Skeletal muscle tissue (tissue), 3 donors: ENCODE measurements at regions not wholly inside any gene's neighbourhood (a gene's known extent, or its start where the extent isn't known, plus 50 kb on each side); places are given as distances from the start of the nearest gene placed in this dataset.
"Not testable (repeated sequence)": the region's sequence is repeated elsewhere in the genome, so short reads cannot be mapped to it uniquely, and the experiment has no call there.

Experiments used
- H3K27ac ChIP-seq: one replicate; pipeline ENCODE4 v1.7.0; 2013; ENCODE audit warnings: mild to moderate bottlenecking, low read depth, low read length, inconsistent platforms
- H3K27me3 ChIP-seq, 3 donors: one replicate each; pipeline ENCODE4 v1.7.0; 2013; ENCODE audit warnings: low read length in 3 of 3; ENCODE audit not compliant: control insufficient read depth in 3 of 3, insufficient read depth in 3 of 3
- H3K36me3 ChIP-seq, 3 donors: one replicate each; pipeline ENCODE4 v1.7.0; 2013; ENCODE audit warnings: low read length in 3 of 3; ENCODE audit not compliant: control insufficient read depth in 3 of 3, insufficient read depth in 3 of 3
- H3K4me1 ChIP-seq, 3 donors: one replicate each; pipeline ENCODE4 v1.7.0; 2013; ENCODE audit warnings: low read length in 3 of 3, mild to moderate bottlenecking in 3 of 3; ENCODE audit not compliant: control insufficient read depth in 3 of 3, insufficient read depth in 3 of 3
- H3K4me3 ChIP-seq, 3 donors: one replicate each; pipeline ENCODE4 v1.7.0; 2013; ENCODE audit warnings: low read length in 3 of 3
- H3K9ac ChIP-seq, 3 donors: one replicate each; pipeline ENCODE4 v1.7.0; 2013; ENCODE audit warnings: low read length in 3 of 3, mild to moderate bottlenecking in 3 of 3, moderate library complexity in 2 of 3, low read depth in 1 of 3
- H3K9me3 ChIP-seq, 3 donors: one replicate each; pipeline ENCODE4 v1.7.0; 2013; ENCODE audit warnings: low read length in 3 of 3; ENCODE audit not compliant: control insufficient read depth in 3 of 3
- donor health status: Osteomylitis.

DNA sequence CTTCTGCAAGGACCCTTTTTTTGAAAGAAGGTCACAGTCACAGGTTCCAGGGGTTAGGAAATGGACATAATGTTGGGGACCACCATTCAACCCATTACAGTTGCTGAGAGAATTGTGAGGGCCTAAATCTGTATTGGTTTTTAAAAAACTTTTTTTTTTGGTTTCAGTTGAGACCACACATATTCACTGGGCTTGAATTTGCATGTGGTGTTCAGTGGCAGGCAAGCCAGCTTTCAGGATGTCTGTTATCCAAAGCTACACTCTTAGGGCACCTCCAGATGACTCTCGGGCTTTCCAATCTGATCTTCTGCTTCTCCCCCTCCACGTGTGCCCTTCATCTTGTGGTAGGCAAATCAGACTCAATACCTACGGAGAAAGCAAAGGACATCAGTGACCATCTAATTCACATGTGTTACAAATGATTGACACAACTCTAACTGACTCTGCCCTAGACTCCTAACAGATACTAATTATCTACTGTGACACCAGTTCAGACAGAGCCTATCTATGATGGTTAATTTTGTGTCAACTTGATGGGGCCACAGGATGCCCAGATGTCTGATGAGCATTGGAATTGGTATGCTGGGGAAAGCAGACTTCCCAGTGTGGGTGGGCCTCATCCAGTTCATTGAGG is 93.3 kb upstream of the ELMO1 start:
- no peaks in the 10 kb centered on the region for H3K27me3 ChIP-seq
- H3K9me3 ChIP-seq = no peaks in the 10 kb centered on the region
- no peak overlapping the region for H3K9ac ChIP-seq
- no peak overlapping the region for H3K27ac ChIP-seq
- H3K36me3 ChIP-seq = no peaks in the 10 kb centered on the region
- no peak overlapping the region for H3K4me3 ChIP-seq
- no peaks in the 10 kb centered on the region for H3K4me1 ChIP-seq

DNA sequence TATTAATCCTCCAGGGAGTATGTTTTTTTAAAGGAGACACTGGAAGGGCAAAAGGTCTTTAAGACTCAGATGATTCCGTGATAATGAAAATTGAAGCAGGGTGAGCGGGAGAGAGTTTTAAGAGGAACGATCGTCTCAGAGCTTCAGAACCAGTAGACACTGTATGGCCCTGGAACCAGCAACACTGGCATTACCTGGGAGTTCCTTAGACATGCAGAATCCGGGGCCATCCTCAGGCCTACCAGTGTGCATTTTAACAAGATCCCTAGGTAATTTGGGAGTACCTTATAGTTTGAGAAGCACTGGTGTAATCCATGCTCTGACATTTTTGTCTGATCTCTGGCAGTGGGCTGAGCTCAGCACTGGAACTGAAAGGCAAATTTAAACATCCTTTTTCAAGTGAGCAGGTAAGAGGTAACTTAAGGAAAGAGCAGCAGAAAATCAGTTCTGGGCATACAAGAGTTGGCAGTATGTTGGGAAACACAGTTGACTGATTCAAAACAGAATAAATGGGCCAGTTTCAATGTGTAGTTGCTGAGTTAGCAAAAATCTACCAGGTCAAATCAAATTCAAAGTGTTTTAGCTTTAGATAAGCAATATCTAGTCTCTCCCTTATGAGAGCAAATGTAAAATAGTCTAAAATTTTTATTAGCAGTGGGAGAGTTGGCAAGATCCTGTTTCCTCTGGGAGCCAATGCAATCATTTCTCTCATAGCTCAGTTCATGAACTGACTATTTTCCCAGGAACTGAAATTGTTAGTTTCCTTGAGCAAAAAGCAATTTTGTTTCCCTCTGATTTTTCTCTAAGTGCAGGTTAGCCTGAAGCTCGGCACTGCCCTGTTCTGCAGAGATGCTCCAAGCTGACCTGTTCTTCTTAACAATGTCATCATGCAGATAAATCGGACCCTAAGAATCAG is 97.2 kb upstream of the ELMO1 start:
- no peak overlapping the region for H3K27ac ChIP-seq

DNA sequence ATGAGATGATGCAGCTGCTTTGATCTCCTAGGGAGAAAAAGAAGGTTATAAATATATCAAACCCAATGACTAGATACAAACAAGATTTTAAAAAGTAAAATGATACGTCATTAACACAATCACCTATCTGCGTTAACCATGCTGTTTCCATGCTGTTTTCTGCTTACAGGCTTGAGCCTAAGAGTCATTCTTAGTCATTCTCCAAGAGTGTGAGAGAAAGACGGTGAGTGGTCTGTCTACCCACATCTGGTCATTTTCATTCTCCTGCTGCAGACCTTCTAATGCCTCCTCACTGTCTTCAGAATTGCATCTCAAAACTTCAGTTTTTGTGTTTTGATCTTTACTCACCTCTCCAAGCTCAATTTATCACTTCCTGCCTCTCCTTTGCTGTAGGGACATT is 98.0 kb upstream of the ELMO1 start:
- Histone ChIP-seq H3K4me3 (no peak overlapping the region), H3K9me3 (no peaks in the 10 kb centered on the region), H3K36me3 (no peaks in the 10 kb centered on the region), H3K27me3 (no peaks in the 10 kb centered on the region), H3K4me1 (no peaks in the 10 kb centered on the region), H3K9ac (no peak overlapping the region), H3K27ac (no peak overlapping the region)

More for the DNA sequence above, 97.2 kb upstream of the ELMO1 start:
- Histone ChIP-seq H3K4me3 (no peak overlapping the region), H3K27me3 (no peaks in the 10 kb centered on the region), H3K36me3 (no peaks in the 10 kb centered on the region), H3K9ac (no peak overlapping the region), H3K9me3 (no peaks in the 10 kb centered on the region), H3K4me1 (no peaks in the 10 kb centered on the region)

DNA sequence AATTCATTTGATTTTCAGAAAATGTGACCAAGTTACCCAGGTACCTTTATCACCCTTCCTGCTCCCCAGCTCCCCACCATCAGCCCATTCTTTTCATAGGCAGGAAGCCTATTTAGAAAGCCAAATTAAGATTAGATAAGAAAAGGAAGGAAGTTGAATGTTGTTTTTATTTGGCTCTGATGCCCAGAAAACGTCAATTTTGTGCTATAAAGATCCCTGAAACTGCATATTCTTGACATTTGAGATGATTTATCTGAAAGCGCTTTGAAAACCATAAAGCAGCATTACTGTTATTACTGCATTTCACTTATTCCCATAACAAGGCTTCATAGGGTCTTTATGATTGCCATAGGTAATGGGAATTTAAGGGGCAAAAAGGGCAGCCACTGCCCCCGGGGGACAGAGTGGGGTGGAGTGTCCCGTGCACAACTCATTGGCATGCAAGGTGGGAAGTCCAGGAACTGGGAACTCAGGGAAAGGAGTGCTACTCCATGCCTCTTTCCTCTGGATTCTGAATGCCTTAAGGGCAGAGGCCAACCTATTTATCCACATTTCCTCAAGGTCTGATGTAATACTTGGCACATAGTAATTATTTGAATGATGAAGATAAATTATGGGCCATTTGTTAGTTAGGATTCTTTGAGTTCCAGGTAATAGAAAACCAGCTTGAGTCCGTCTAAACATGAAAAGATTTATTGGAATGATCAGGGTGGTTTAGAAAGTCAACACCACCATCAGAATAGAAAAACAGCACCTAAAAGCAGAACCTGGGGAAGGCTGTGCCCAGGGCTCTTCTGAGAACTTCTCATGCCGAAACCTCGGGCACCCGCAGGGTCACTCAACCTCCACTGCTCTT is 100.6 kb upstream of the ELMO1 start:
- H3K4me1 ChIP-seq = no peaks in the 10 kb centered on the region
- H3K27ac ChIP-seq = no peak overlapping the region
- H3K4me3 ChIP-seq = no peak overlapping the region
- H3K9me3 ChIP-seq = no peaks in the 10 kb centered on the region
- no peaks in the 10 kb centered on the region for H3K36me3 ChIP-seq
- H3K9ac ChIP-seq = no peak overlapping the region
- H3K27me3 ChIP-seq = no peaks in the 10 kb centered on the region

DNA sequence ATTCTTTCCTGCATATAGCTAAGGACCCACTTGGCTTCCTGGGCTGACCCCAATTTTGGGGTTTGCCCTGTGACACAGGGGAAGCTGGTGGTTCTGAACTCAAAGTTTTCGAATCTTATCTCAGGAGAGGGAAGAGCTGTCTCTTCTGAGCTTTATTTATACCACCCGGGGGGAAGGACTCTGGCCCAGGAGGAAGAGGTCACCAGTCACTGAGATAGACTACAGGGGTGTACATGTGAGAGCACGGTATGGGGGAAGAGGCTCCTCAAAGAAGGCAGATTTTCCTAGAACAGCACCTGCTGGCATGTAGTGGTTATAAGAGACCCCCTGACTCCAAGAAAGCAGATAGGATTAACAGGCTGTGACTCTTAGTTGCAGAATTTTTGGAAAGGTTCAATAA is 101.8 kb upstream of the ELMO1 start:
- Histone ChIP-seq H3K36me3 (no peaks in the 10 kb centered on the region), H3K4me3 (no peak overlapping the region), H3K27me3 (no peaks in the 10 kb centered on the region), H3K4me1 (no peaks in the 10 kb centered on the region), H3K9me3 (no peaks in the 10 kb centered on the region), H3K27ac (no peak overlapping the region), H3K9ac (no peak overlapping the region)

DNA sequence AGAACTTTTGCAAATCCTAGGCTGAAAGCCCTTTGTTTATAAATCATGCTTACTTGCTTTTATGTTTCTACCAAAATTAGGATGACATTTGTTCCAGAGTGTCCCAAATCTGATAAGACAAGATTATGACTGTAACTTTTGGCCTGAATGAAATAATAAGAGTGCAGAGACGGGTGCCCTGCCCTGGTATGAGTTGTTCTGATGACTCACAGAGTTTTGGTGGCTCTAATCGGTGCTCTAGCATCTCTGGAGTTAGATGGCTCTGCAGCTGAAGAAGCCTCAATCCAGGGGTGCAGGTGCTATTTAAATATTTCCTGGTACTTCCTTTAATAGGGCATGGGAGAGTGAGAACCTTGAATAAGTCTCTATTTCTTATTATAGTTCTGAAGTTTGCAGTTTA is 102.2 kb upstream of the ELMO1 start:
- Histone ChIP-seq H3K27me3 (no peaks in the 10 kb centered on the region), H3K4me1 (no peaks in the 10 kb centered on the region), H3K27ac (no peak overlapping the region), H3K36me3 (no peaks in the 10 kb centered on the region), H3K9me3 (no peaks in the 10 kb centered on the region), H3K4me3 (no peak overlapping the region), H3K9ac (no peak overlapping the region)

DNA sequence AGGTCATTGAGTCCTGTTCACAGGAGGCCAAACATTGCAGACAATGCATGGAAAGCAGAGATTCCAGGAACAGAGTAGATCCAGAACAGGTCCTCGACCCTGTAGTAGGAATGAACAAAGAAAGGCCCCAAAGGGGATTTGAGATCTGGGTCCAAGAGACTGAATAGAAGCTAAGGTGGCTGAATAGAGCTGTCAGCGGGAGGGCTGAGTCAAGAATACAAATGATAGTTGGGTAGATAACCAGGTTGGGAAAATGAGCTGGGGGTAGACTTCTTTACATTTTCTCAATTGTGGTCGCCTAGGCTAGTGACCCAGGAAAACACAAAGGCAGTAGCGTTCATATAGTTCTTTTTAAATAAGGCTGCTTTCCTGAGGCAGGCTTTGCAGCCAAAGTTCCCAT is 103.4 kb upstream of the ELMO1 start:
- no peak overlapping the region for H3K27ac ChIP-seq

DNA sequence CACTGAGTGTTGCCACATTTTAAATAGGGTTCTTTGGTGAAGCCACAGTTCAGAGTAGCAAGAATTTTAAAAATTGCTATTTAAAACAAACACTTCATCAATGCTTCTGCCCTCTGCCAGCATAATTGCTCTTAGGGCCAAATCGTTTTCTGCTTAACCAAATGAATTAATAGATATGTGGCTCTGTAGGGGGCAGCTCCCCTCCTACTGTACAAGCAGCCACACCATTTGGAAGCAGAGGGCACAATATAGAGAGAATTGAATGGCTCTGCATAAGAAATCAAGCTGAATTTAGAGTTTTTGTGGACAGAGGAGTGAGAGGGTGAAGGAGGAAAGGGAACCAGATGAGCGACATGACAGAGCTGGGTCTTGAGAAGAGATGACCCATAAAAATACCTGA is 103.8 kb upstream of the ELMO1 start:
- H3K9ac ChIP-seq, H3K27ac ChIP-seq, H3K27me3 ChIP-seq, H3K36me3 ChIP-seq, H3K4me3 ChIP-seq, H3K9me3 ChIP-seq, H3K4me1 ChIP-seq: not testable (repeated sequence)

More for the DNA sequence above, 103.4 kb upstream of the ELMO1 start:
- no peak overlapping the region for H3K9ac ChIP-seq
- no peaks in the 10 kb centered on the region for H3K36me3 ChIP-seq
- H3K4me3 ChIP-seq = no peak overlapping the region
- no peaks in the 10 kb centered on the region for H3K9me3 ChIP-seq
- H3K4me1 ChIP-seq = no peaks in the 10 kb centered on the region
- no peaks in the 10 kb centered on the region for H3K27me3 ChIP-seq

DNA sequence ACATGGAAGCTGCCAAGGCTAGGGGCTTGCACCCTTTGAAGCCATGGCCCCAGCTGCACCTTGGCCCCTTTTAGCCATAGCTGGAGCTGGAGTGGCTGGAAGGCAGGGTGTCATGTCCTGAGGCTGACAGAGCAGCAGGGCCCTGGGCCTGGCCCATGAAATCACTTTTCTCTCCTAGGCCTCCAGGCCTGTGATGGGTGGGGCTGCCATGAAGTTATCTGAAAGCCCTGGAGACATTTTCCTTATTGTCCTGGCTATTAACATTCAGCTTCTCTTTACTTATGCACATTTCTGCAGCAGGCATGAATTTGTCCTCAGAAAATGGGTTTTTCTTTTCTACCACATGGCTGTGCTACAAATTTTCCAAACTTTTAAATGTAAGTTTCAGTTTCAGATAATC is 106.9 kb upstream of the ELMO1 start:
- H3K27ac ChIP-seq = no peak overlapping the region
- H3K4me3 ChIP-seq = no peak overlapping the region
- peaks cover 0 to 2% (median 0%) of the 10 kb centered on the region in 3 donors for H3K27me3 ChIP-seq
- H3K36me3 ChIP-seq = no peaks in the 10 kb centered on the region
- H3K9me3 ChIP-seq = no peaks in the 10 kb centered on the region
- no peak overlapping the region for H3K9ac ChIP-seq
- H3K4me1 ChIP-seq = no peaks in the 10 kb centered on the region
